ENCODE measurements at regions not wholly inside any gene's neighbourhood (a gene's known extent, or its start where the extent isn't known, plus 50 kb on each side); places are given as distances from the start of the nearest gene placed in this dataset.
"Not testable (repeated sequence)": the region's sequence is repeated elsewhere in the genome, so short reads cannot be mapped to it uniquely, and the experiment has no call there.

DNA sequence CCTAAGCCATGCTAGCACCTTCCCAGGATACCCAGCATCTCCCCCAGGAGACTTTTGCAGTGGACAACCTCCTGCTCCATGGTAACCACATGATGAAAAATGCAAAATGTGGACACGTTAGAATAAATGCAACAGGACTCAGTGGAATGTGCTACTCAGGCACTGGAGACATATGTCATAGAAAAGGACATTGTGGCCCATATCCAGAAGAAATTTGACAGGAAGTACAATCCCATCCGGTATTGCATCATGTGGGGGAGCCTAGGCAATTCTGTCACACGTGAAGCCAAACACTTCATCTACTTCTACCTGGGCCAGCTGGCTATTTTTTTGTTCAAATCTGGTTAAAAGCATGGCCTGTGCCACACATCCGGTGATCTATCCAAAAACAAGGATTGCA is 227.2 kb upstream of the GPR149 start:
- H3K4me1 ChIP-seq = no peaks in the 10 kb centered on the region
- intact Hi-C loops (cut with DNase I; ENCODE audit: low total_unique reads) = no loop called here
- no peak for DNase-seq
- no peak overlapping the region for H3K27ac ChIP-seq
- H3K9me3 ChIP-seq = no peaks in the 10 kb centered on the region
- TF ChIP-seq POLR2A (IDR thresholded peaks at IDR 0.05) (no peak), POLR2AphosphoS5 (IDR thresholded peaks at IDR 0.05) (no peak)
- TF ChIP-seq, protein P1, sequence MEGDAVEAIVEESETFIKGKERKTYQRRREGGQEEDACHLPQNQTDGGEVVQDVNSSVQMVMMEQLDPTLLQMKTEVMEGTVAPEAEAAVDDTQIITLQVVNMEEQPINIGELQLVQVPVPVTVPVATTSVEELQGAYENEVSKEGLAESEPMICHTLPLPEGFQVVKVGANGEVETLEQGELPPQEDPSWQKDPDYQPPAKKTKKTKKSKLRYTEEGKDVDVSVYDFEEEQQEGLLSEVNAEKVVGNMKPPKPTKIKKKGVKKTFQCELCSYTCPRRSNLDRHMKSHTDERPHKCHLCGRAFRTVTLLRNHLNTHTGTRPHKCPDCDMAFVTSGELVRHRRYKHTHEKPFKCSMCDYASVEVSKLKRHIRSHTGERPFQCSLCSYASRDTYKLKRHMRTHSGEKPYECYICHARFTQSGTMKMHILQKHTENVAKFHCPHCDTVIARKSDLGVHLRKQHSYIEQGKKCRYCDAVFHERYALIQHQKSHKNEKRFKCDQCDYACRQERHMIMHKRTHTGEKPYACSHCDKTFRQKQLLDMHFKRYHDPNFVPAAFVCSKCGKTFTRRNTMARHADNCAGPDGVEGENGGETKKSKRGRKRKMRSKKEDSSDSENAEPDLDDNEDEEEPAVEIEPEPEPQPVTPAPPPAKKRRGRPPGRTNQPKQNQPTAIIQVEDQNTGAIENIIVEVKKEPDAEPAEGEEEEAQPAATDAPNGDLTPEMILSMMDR (IDR thresholded peaks at IDR 0.05 in 8 of 11, conservative IDR thresholded peaks at IDR 0.05 in 3 of 11) = no peak
- H3K4me3 ChIP-seq = no peak overlapping the region
- no peaks in the 10 kb centered on the region for H3K27me3 ChIP-seq (replicated peaks in 1 of 7)
- WGBS, 5 donors = 58 to 71% (median 59%) methylated on average over 4 of the region's 4 CpGs
- H3K36me3 ChIP-seq = no peaks in the 10 kb centered on the region

DNA sequence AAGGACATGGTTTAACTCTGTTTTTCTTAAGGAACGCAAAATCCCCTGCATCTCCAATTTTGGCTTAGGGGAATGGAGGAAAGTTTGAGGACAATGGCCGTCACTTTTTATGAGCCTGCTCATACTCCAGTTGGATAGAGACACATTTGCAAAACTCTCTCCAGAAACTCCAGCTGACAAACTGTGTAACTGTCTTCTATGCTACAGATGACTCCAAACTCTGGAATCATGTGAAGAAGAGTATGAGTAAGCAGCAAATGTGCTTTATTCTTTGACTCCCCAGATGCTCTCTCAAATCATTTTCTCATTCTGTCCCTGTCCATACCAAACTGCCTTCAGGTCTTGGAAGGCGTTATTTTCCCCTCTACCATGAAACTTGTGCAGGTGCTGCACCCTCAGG is 226.5 kb upstream of the GPR149 start:
- Histone ChIP-seq H3K36me3 (no peaks in the 10 kb centered on the region), H3K27me3 (replicated peaks in 1 of 7) (no peaks in the 10 kb centered on the region), H3K4me3 (no peak overlapping the region), H3K27ac (no peak overlapping the region), H3K9me3 (no peaks in the 10 kb centered on the region), H3K4me1 (no peaks in the 10 kb centered on the region)
- no peak for TF ChIP-seq POLR2A (IDR thresholded peaks at IDR 0.05)
- WGBS, 5 donors = 78 to 93% (median 88%) methylated on average over 3 of the region's 3 CpGs
- DNase-seq = no peak
- intact Hi-C loops (cut with DNase I; ENCODE audit: low total_unique reads) = no loop called here

DNA sequence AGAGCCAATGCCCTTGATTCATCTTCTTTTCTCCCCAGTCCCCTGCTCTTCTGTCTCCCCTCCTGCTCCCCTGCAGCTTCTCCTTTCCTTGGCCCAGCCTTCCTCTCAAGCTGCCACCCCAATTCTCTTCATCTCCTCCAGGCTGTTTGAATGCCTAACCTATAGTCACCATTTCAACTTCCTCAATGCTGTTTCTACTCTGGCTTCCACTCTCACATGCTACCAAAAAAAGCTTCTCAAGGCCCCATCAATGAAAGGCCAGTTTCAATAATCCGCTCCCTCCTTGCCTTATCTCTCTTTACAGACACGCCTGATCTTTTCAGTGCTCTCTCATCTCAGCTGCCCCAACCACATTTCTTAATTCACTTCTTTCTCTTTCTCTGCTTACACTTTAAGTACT is 212.2 kb upstream of the GPR149 start:
- WGBS, 5 donors = 73 to 93% (median 79%) methylated on average over 2 of the region's 2 CpGs
- intact Hi-C loops (cut with DNase I; ENCODE audit: low total_unique reads) = no loop called here

DNA sequence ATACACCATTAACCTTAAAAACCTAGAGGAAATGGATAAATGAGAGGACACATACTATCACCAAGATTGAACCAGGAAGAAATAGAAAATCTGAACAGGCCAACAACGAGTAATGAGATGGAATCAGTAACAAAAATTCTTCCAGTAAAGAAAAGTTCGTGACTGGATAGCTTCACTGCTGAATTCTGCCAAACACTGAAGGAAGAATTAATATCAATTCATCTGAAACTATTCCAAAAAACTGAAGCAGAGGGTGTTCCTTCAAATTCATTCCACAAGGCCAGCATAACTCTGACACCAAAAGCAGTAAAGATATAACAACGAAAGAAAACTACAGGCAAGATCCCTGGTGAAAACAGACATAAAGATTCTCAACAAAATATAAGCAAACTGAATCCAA is 195.8 kb upstream of the GPR149 start:
- H3K27me3 ChIP-seq (replicated peaks in 1 of 7) = no peaks in the 10 kb centered on the region
- DNase-seq = no peak
- H3K4me3 ChIP-seq = no peak overlapping the region
- WGBS, 5 donors = 77 to 92% (median 89%) methylated on average over 3 of the region's 3 CpGs
- H3K9me3 ChIP-seq = peaks cover 0 to 22% (median 7%) of the 10 kb centered on the region in 8 donors
- TF ChIP-seq POLR2A (IDR thresholded peaks at IDR 0.05) = no peak
- TF ChIP-seq POLR2AphosphoS5 (IDR thresholded peaks at IDR 0.05) = no peak
- TF ChIP-seq, protein P1 (IDR thresholded peaks at IDR 0.05 in 8 of 11, conservative IDR thresholded peaks at IDR 0.05 in 3 of 11) = no peak
- H3K36me3 ChIP-seq = no peaks in the 10 kb centered on the region
- H3K27ac ChIP-seq = no peak overlapping the region
- intact Hi-C loops (cut with DNase I; ENCODE audit: low total_unique reads) = no loop called here
- no peaks in the 10 kb centered on the region for H3K4me1 ChIP-seq

More for the DNA sequence above, 212.2 kb upstream of the GPR149 start:
- DNase-seq = no peak
- Histone ChIP-seq H3K9me3 (peaks cover 0 to 11% (median 0%) of the 10 kb centered on the region in 8 donors), H3K4me1 (no peaks in the 10 kb centered on the region), H3K27ac (no peak overlapping the region), H3K4me3 (no peak overlapping the region), H3K36me3 (no peaks in the 10 kb centered on the region), H3K27me3 (replicated peaks in 1 of 7) (no peaks in the 10 kb centered on the region)
- TF ChIP-seq POLR2A (IDR thresholded peaks at IDR 0.05) (no peak), POLR2AphosphoS5 (IDR thresholded peaks at IDR 0.05) (no peak)
- TF ChIP-seq, protein P1 (IDR thresholded peaks at IDR 0.05 in 8 of 11, conservative IDR thresholded peaks at IDR 0.05 in 3 of 11) = no peak

DNA sequence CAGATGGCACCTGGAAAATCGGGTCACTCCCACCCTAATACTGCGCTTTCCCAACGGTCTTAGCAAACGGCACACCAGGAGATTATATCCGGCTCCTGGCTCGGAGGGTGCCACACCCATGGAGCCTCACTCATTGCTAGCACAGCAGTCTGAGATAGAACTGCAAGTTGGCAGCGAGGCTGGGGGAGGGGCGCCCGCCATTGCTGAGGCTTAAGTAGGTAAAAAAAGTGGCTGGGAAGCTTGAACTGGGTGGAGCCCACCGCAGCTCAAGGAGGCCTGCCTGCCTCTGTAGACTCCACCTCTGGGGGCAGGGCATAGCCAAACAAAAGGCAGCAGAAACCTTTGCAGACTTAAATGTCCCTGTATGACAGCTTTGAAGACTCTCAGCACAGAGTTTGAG is 189.6 kb upstream of the GPR149 start:
- H3K4me3 ChIP-seq; intact Hi-C loops (cut with DNase I; ENCODE audit: low total_unique reads); H3K27ac ChIP-seq; H3K27me3 ChIP-seq (replicated peaks in 1 of 7); H3K36me3 ChIP-seq; H3K4me1 ChIP-seq: not testable (repeated sequence)
- DNase-seq = peak; percentile 41
- peaks cover 0 to 39% (median 29%) of the 10 kb centered on the region in 8 donors for H3K9me3 ChIP-seq
- WGBS, 5 donors = 75 to 96% (median 95%) methylated on average over 6 to 10 of the region's 10 CpGs

Measured in spleen (tissue), 11 donors.